Calu3 (cell line): ENCODE measurements at regions not wholly inside any gene's neighbourhood (a gene's known extent, or its start where the extent isn't known, plus 50 kb on each side); places are given as distances from the start of the nearest gene placed in this dataset.
"Not testable (repeated sequence)": the region's sequence is repeated elsewhere in the genome, so short reads cannot be mapped to it uniquely, and the experiment has no call there.

ENCODE experiments used
- BruUV-seq: library from RNA; stranded (reverse); fragments of 400-500 nt; replicated peaks from 2 replicates; lab custom pipeline; 2021; lab: Mats Ljungman, UMichigan
- CTCF ChIA-PET: fragments of 300-600 bp; sonication (Branson Sonifier 250); formaldehyde crosslinking; loops from one replicate; lab custom pipeline; 2022; ENCODE audit warnings: antibody characterized with exemption; lab: Charles Lee
- DNase-seq: peaks from one replicate; pipeline ENCODE4 v3.0.0; 2022
- H3K27ac Mint-ChIP-seq: one replicate; pipeline ENCODE4 v1.8.0; 2022; ENCODE audit warnings: mixed read lengths; ENCODE audit not compliant: unreplicated experiment
- H3K27me3 Mint-ChIP-seq: one replicate; pipeline ENCODE4 v1.8.0; 2022; ENCODE audit warnings: mixed read lengths; ENCODE audit not compliant: unreplicated experiment
- H3K36me3 Mint-ChIP-seq: one replicate; pipeline ENCODE4 v1.8.0; 2022; ENCODE audit warnings: mild to moderate bottlenecking, moderate library complexity, mixed read lengths; ENCODE audit not compliant: insufficient read depth, unreplicated experiment
- H3K4me1 Mint-ChIP-seq: one replicate; pipeline ENCODE4 v1.8.0; 2022; ENCODE audit warnings: mild to moderate bottlenecking, low read depth, mixed read lengths; ENCODE audit not compliant: unreplicated experiment
- H3K4me3 Mint-ChIP-seq: one replicate; pipeline ENCODE4 v1.8.0; 2022; ENCODE audit warnings: mild to moderate bottlenecking, low read depth, moderate library complexity, mixed read lengths; ENCODE audit not compliant: unreplicated experiment
- H3K9me3 Mint-ChIP-seq: one replicate; pipeline ENCODE4 v1.8.0; 2022; ENCODE audit warnings: low read depth, mixed read lengths; ENCODE audit not compliant: unreplicated experiment
- CTCF ChIP-seq: fragments of 200-600 bp; IDR thresholded peaks from one replicate; pipeline ENCODE4 v1.8.0; 2022; ENCODE audit warnings: antibody characterized with exemption; ENCODE audit not compliant: unreplicated experiment
- intact Hi-C: fragments of 100-400 bp; cut with micrococcal nuclease; formaldehyde crosslinking; loops from one replicate; pipeline ENCODE4 v1.10.0; 2022; ENCODE audit not compliant: unreplicated experiment

- BruUV-seq, result no TSS peak
- intact Hi-C loops, result no loop called here
- Mint-ChIP-seq H3K27me3 (no peaks in the 10 kb centered on the region), H3K27ac (no peak overlapping the region), H3K9me3 (no peaks in the 10 kb centered on the region), H3K4me3 (no peak overlapping the region), H3K36me3 (no peaks in the 10 kb centered on the region), H3K4me1 (peaks cover 5% of the 10 kb centered on the region)
- CTCF ChIA-PET, result no interaction called here
- no peak for TF ChIP-seq CTCF
- DNase-seq, result no peak
Measured at GRCh38 chrX:106249706-106250379, 81.7 kb downstream of the PWWP3B start.

- Mint-ChIP-seq H3K4me1 (no peaks in the 10 kb centered on the region), H3K4me3 (no peak overlapping the region), H3K36me3 (no peaks in the 10 kb centered on the region), H3K9me3 (no peaks in the 10 kb centered on the region), H3K27me3 (no peaks in the 10 kb centered on the region), H3K27ac (no peak overlapping the region)
- DNase-seq, result no peak
- TF ChIP-seq CTCF, result no peak
- intact Hi-C loops, result no loop called here
- CTCF ChIA-PET, result interaction anchor here (1.2 kb wide), 1 partner anchor 17 kb away, joined by 3 read pairs; no protein-coding TSS in a partner anchor
- no TSS peak for BruUV-seq
Measured at GRCh38 chrX:106263817-106264216, 95.7 kb downstream of the PWWP3B start.

GRCh38 chrX:106273947-106274587 is 106.0 kb downstream of the PWWP3B start:
- CTCF ChIA-PET, H3K9me3 Mint-ChIP-seq, DNase-seq, H3K4me1 Mint-ChIP-seq, H3K4me3 Mint-ChIP-seq, H3K27me3 Mint-ChIP-seq, H3K36me3 Mint-ChIP-seq, BruUV-seq, H3K27ac Mint-ChIP-seq, intact Hi-C loops: not testable (repeated sequence)

GRCh38 chrX:106275172-106275571 is 107.1 kb downstream of the PWWP3B start:
- DNase-seq, H3K36me3 Mint-ChIP-seq, H3K27me3 Mint-ChIP-seq, CTCF ChIA-PET, H3K9me3 Mint-ChIP-seq, BruUV-seq, H3K4me3 Mint-ChIP-seq, intact Hi-C loops, H3K27ac Mint-ChIP-seq, H3K4me1 Mint-ChIP-seq: not testable (repeated sequence)

- no peak for TF ChIP-seq CTCF
- H3K4me3 Mint-ChIP-seq, result no peak overlapping the region
- no peak for DNase-seq
- H3K4me1 Mint-ChIP-seq, result no peaks in the 10 kb centered on the region
- H3K36me3 Mint-ChIP-seq, result no peaks in the 10 kb centered on the region
- H3K27me3 Mint-ChIP-seq, result no peaks in the 10 kb centered on the region
- intact Hi-C loops, result no loop called here
- CTCF ChIA-PET, result no interaction called here
- no peak overlapping the region for H3K27ac Mint-ChIP-seq
- H3K9me3 Mint-ChIP-seq, result no peaks in the 10 kb centered on the region
- BruUV-seq, result no TSS peak
Measured at GRCh38 chrX:106278951-106279350, 110.8 kb downstream of the PWWP3B start.
